GM20000 (cell line): ENCODE measurements at regions not wholly inside any gene's neighbourhood (a gene's known extent, or its start where the extent isn't known, plus 50 kb on each side); places are given as distances from the start of the nearest gene placed in this dataset.
"Not testable (repeated sequence)": the region's sequence is repeated elsewhere in the genome, so short reads cannot be mapped to it uniquely, and the experiment has no call there.

Experiments
- DNase-seq: peaks from one replicate; pipeline ENCODE4 v3.0.0; 2012; ENCODE audit warnings: low spot score
- TF ChIP-seq, protein P1 (sequence below): IDR thresholded peaks from 2 replicates; pipeline ENCODE4 v1.5.1; 2012; ENCODE audit warnings: mild to moderate bottlenecking, control low read depth; ENCODE audit errors: extremely low read depth, missing control alignments

DNA sequence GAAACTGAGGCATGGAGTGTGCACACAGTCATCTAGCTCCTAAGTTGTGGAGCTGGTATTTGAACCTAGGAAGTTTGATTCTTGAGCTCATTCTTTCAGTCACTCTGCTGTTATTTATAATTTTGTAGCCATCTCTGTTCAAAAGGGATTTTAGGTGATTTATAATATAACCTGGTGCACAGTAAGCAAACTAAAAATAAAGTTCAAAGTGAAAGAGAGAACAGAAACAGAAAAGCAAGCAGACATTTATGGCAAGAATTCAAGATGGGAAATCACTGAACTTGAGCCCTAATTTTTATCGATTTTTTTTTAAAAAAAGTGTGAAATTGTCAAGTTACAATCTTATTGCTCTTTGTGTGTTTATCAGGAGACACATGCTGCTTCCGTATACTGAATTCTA lies 71.4 kb upstream of the SLC7A14 start:
- TF ChIP-seq, protein P1, sequence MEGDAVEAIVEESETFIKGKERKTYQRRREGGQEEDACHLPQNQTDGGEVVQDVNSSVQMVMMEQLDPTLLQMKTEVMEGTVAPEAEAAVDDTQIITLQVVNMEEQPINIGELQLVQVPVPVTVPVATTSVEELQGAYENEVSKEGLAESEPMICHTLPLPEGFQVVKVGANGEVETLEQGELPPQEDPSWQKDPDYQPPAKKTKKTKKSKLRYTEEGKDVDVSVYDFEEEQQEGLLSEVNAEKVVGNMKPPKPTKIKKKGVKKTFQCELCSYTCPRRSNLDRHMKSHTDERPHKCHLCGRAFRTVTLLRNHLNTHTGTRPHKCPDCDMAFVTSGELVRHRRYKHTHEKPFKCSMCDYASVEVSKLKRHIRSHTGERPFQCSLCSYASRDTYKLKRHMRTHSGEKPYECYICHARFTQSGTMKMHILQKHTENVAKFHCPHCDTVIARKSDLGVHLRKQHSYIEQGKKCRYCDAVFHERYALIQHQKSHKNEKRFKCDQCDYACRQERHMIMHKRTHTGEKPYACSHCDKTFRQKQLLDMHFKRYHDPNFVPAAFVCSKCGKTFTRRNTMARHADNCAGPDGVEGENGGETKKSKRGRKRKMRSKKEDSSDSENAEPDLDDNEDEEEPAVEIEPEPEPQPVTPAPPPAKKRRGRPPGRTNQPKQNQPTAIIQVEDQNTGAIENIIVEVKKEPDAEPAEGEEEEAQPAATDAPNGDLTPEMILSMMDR = no peak
- DNase-seq = no peak

- TF ChIP-seq, protein P1 = no peak
- no peak for DNase-seq
These were observed 70.4 kb upstream of the SLC7A14 start for GRCh38 chr3:170656284-170656683.

DNA sequence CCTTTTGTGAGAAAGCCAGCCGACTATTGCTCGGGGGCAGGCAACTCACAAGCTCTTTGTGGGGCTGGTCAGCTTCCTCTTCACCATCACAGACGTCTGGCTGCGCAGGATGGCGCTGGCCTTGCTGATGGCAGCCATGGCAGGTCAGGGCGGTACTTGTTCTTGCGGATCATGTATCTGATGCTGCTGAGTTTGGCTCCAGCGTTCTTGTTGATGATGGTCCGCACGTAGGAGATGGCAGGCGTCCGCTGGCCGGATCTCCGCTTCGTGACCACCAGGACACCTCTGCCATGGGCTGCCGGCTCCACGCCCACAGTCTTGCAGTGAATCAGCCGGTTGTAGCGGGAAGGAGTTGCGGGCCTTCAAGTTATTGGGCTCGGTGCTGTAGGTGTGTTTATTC lies 67.9 kb upstream of the SLC7A14 start:
- no peak for DNase-seq

GRCh38 chr3:170651260-170651845 lies 65.5 kb upstream of the SLC7A14 start:
- TF ChIP-seq, protein P1 = no peak
- DNase-seq = no peak

More for the DNA sequence above, 67.9 kb upstream of the SLC7A14 start:
- TF ChIP-seq, protein P1 = no peak

GRCh38 chr3:170650557-170650956 lies 64.7 kb upstream of the SLC7A14 start:
- not testable (repeated sequence) for DNase-seq

- no peak for DNase-seq
- TF ChIP-seq, protein P1 = no peak
These were observed 58.8 kb upstream of the SLC7A14 start for GRCh38 chr3:170644711-170645110.

GRCh38 chr3:170643831-170644230 lies 58.0 kb upstream of the SLC7A14 start:
- no peak for DNase-seq
- TF ChIP-seq, protein P1 = no peak

- TF ChIP-seq, protein P1 = no peak
- DNase-seq = no peak
These were observed 57.2 kb upstream of the SLC7A14 start for GRCh38 chr3:170642882-170643601.
